ENCODE measurements at regions not wholly inside any gene's neighbourhood (a gene's known extent, or its start where the extent isn't known, plus 50 kb on each side); places are given as distances from the start of the nearest gene placed in this dataset.

- Histone ChIP-seq H3K9me3 (peaks cover 5 to 24% of the 10 kb centered on the region in 2 donors), H3K4me3 (no peak overlapping the region), H3K4me1 (no peaks in the 10 kb centered on the region), H3K36me3 (no peaks in the 10 kb centered on the region), H3K27ac (no peak overlapping the region), H3K27me3 (no peaks in the 10 kb centered on the region)
- no peak for DNase-seq (ENCODE audit: low spot score in 2 of 2)
- TF ChIP-seq POLR2A (IDR thresholded peaks at IDR 0.05) (no peak), CTCF (IDR thresholded peaks at IDR 0.05) (no peak), POLR2AphosphoS5 (IDR thresholded peaks at IDR 0.05) (no peak)
- intact Hi-C loops (cut with DNase I; ENCODE audit: low total_unique reads): no loop called here
Observed at GRCh38 chr3:45277636-45278035, 51.5 kb upstream of the TMEM158 start.

- no peak for TF ChIP-seq CTCF (IDR thresholded peaks at IDR 0.05)
- no peak for TF ChIP-seq POLR2AphosphoS5 (IDR thresholded peaks at IDR 0.05)
- TF ChIP-seq POLR2A (IDR thresholded peaks at IDR 0.05): no peak
- DNase-seq (ENCODE audit: low spot score in 2 of 2): no peak
- Histone ChIP-seq H3K4me3 (no peak overlapping the region), H3K27me3 (no peaks in the 10 kb centered on the region), H3K4me1 (no peaks in the 10 kb centered on the region), H3K36me3 (no peaks in the 10 kb centered on the region), H3K27ac (no peak overlapping the region), H3K9me3 (peaks cover 5 to 24% of the 10 kb centered on the region in 2 donors)
- intact Hi-C loops (cut with DNase I; ENCODE audit: low total_unique reads): no loop called here
Observed at GRCh38 chr3:45280232-45280631, 54.1 kb upstream of the TMEM158 start.

GRCh38 chr3:45280971-45281370 is 54.9 kb upstream of the TMEM158 start:
- no peak for TF ChIP-seq CTCF (IDR thresholded peaks at IDR 0.05)
- TF ChIP-seq POLR2A (IDR thresholded peaks at IDR 0.05): no peak
- DNase-seq (ENCODE audit: low spot score in 2 of 2): no peak
- intact Hi-C loops (cut with DNase I; ENCODE audit: low total_unique reads): no loop called here

GRCh38 chr3:45283471-45283870 is 57.4 kb upstream of the TMEM158 start:
- TF ChIP-seq CTCF (IDR thresholded peaks at IDR 0.05) (no peak), POLR2A (IDR thresholded peaks at IDR 0.05) (no peak), POLR2AphosphoS5 (IDR thresholded peaks at IDR 0.05) (no peak)
- H3K9me3 ChIP-seq: peaks cover 0 to 13% of the 10 kb centered on the region in 2 donors
- no peak overlapping the region for H3K27ac ChIP-seq
- no peaks in the 10 kb centered on the region for H3K36me3 ChIP-seq
- H3K4me3 ChIP-seq: no peak overlapping the region
- intact Hi-C loops (cut with DNase I; ENCODE audit: low total_unique reads): no loop called here
- H3K27me3 ChIP-seq: no peaks in the 10 kb centered on the region
- no peak for DNase-seq (ENCODE audit: low spot score in 2 of 2)
- no peaks in the 10 kb centered on the region for H3K4me1 ChIP-seq

More at GRCh38 chr3:45280971-45281370, 54.9 kb upstream of the TMEM158 start:
- Histone ChIP-seq H3K4me3 (no peak overlapping the region), H3K36me3 (no peaks in the 10 kb centered on the region), H3K4me1 (no peaks in the 10 kb centered on the region), H3K9me3 (peaks cover 5 to 24% of the 10 kb centered on the region in 2 donors), H3K27ac (no peak overlapping the region), H3K27me3 (no peaks in the 10 kb centered on the region)

- no peak for TF ChIP-seq CTCF (IDR thresholded peaks at IDR 0.05)
- no peak for TF ChIP-seq POLR2A (IDR thresholded peaks at IDR 0.05)
- no peak for TF ChIP-seq POLR2AphosphoS5 (IDR thresholded peaks at IDR 0.05)
- Histone ChIP-seq H3K27ac (no peak overlapping the region), H3K36me3 (no peaks in the 10 kb centered on the region), H3K9me3 (peaks cover 0 to 5% of the 10 kb centered on the region in 2 donors), H3K27me3 (no peaks in the 10 kb centered on the region), H3K4me1 (no peaks in the 10 kb centered on the region), H3K4me3 (no peak overlapping the region)
- DNase-seq (ENCODE audit: low spot score in 2 of 2): no peak
- intact Hi-C loops (cut with DNase I; ENCODE audit: low total_unique reads): no loop called here
Observed at GRCh38 chr3:45297331-45297730, 71.2 kb upstream of the TMEM158 start.

All from breast epithelium (tissue), 4 donors.